RPMI8226 (cell line): ENCODE measurements at regions not wholly inside any gene's neighbourhood (a gene's known extent, or its start where the extent isn't known, plus 50 kb on each side); places are given as distances from the start of the nearest gene placed in this dataset.

Source experiments
- DNase-seq: peaks from one replicate; pipeline ENCODE4 v3.0.0-alpha.2; 2015

- no peak for DNase-seq
Measured at GRCh38 chr13:91086936-91087716, 260.4 kb upstream of the MIR17HG start.

- no peak for DNase-seq
Measured at GRCh38 chr13:91097269-91097668, 250.2 kb upstream of the MIR17HG start.

- DNase-seq, result no peak
Measured at GRCh38 chr13:91099877-91100276, 247.6 kb upstream of the MIR17HG start.

GRCh38 chr13:91100944-91101343 lies 246.5 kb upstream of the MIR17HG start:
- DNase-seq, result no peak

GRCh38 chr13:91101381-91101780 lies 246.1 kb upstream of the MIR17HG start:
- DNase-seq, result no peak

- DNase-seq, result no peak
Measured at GRCh38 chr13:91105270-91105669, 242.2 kb upstream of the MIR17HG start.

- no peak for DNase-seq
Measured at GRCh38 chr13:91106565-91106964, 240.9 kb upstream of the MIR17HG start.

GRCh38 chr13:91108315-91108714 lies 239.2 kb upstream of the MIR17HG start:
- no peak for DNase-seq

- no peak for DNase-seq
Measured at GRCh38 chr13:91111476-91112200, 235.8 kb upstream of the MIR17HG start.

- DNase-seq, result no peak
Measured at GRCh38 chr13:91112201-91112923, 235.1 kb upstream of the MIR17HG start.

- no peak for DNase-seq
Measured at GRCh38 chr13:91112924-91113277, 234.6 kb upstream of the MIR17HG start.

GRCh38 chr13:91115776-91116175 lies 231.7 kb upstream of the MIR17HG start:
- DNase-seq, result no peak

GRCh38 chr13:91117351-91117750 lies 230.1 kb upstream of the MIR17HG start:
- DNase-seq, result no peak

- no peak for DNase-seq
Measured at GRCh38 chr13:91119643-91120042, 227.8 kb upstream of the MIR17HG start.

- no peak for DNase-seq
Measured at GRCh38 chr13:91122766-91123165, 224.7 kb upstream of the MIR17HG start.

GRCh38 chr13:91123456-91124127 lies 223.9 kb upstream of the MIR17HG start:
- DNase-seq, result no peak

- no peak for DNase-seq
Measured at GRCh38 chr13:91126806-91127205, 220.7 kb upstream of the MIR17HG start.

- DNase-seq, result no peak
Measured at GRCh38 chr13:91127995-91128394, 219.5 kb upstream of the MIR17HG start.

- DNase-seq, result no peak
Measured at GRCh38 chr13:91132381-91132780, 215.1 kb upstream of the MIR17HG start.

GRCh38 chr13:91132786-91133185 lies 214.7 kb upstream of the MIR17HG start:
- DNase-seq, result no peak

GRCh38 chr13:91133941-91134802 lies 213.3 kb upstream of the MIR17HG start:
- DNase-seq, result peak; percentile 13

- DNase-seq, result no peak
Measured at GRCh38 chr13:91134803-91135184, 212.7 kb upstream of the MIR17HG start.
